ENCODE measurements at regions not wholly inside any gene's neighbourhood (a gene's known extent, or its start where the extent isn't known, plus 50 kb on each side); places are given as distances from the start of the nearest gene placed in this dataset.

DNA sequence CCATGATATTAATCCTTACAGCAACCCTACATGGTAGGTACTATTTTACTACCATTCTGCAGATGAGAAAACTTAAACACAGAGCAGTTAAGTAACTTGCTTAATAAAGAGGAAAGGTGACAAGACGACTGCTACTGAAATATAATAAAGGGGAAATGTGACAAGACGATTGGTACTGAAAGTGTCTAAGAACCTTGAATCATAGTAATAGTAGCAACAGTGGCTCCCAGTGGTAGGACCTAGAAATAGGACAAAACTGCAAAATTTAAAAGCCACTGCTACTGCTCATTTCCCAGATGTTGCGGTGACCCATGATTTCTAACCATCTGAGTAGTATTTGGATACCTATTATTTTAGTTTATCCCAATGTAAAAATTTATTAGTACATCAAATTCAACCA lies 89.5 kb downstream of the TASL start:
- TF ChIP-seq, protein P1, sequence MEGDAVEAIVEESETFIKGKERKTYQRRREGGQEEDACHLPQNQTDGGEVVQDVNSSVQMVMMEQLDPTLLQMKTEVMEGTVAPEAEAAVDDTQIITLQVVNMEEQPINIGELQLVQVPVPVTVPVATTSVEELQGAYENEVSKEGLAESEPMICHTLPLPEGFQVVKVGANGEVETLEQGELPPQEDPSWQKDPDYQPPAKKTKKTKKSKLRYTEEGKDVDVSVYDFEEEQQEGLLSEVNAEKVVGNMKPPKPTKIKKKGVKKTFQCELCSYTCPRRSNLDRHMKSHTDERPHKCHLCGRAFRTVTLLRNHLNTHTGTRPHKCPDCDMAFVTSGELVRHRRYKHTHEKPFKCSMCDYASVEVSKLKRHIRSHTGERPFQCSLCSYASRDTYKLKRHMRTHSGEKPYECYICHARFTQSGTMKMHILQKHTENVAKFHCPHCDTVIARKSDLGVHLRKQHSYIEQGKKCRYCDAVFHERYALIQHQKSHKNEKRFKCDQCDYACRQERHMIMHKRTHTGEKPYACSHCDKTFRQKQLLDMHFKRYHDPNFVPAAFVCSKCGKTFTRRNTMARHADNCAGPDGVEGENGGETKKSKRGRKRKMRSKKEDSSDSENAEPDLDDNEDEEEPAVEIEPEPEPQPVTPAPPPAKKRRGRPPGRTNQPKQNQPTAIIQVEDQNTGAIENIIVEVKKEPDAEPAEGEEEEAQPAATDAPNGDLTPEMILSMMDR (IDR thresholded peaks at IDR 0.05), result no peak
- TF ChIP-seq POLR2A (IDR thresholded peaks at IDR 0.05), result no peak

Measured in gastroesophageal sphincter (tissue), 3 donors.